Spinal cord (tissue), 1 donor: ENCODE measurements at regions not wholly inside any gene's neighbourhood (a gene's known extent, or its start where the extent isn't known, plus 50 kb on each side); places are given as distances from the start of the nearest gene placed in this dataset. TPM values are rescaled to one million over a fixed set of nuclear protein-coding genes. Genes with fewer than 3 reads are reported as not detected.

Experiments
- small RNA-seq: library from RNA; depleted of rRNA; stranded (forward); fragments of <200 nt; gene quantifications from one replicate; pipeline ENCODE3, GENCODE V24; 2014; ENCODE audit warnings: low replicate concordance

Small RNA genes in the stretch of these regions (small RNA-seq; reads per million reads assigned to genes)
- not detected for gene RNU6-366P
